Caco-2 (cell line): ENCODE measurements at regions not wholly inside any gene's neighbourhood (a gene's known extent, or its start where the extent isn't known, plus 50 kb on each side); places are given as distances from the start of the nearest gene placed in this dataset.

Experiments
- BruUV-seq: library from RNA; stranded (reverse); fragments of 400-500 nt; replicated peaks from 2 replicates; lab custom pipeline; 2021; lab: Mats Ljungman, UMichigan
- CTCF ChIA-PET: fragments of 300-600 bp; sonication (Branson Sonifier 250); formaldehyde crosslinking; loops from one replicate; lab custom pipeline; 2022; ENCODE audit warnings: antibody characterized with exemption; lab: Charles Lee
- POLR2A ChIA-PET: fragments of 300-600 bp; sonication (Branson Sonifier 250); formaldehyde crosslinking; loops from one replicate; lab custom pipeline; 2022; ENCODE audit warnings: antibody characterized with exemption; lab: Charles Lee
- DNase-seq, 2 experiments: peaks; one replicate each; pipeline versions ENCODE4 v3.0.0 to v3.0.0-alpha.2; 2020 to 2022
- H3K27me3 ChIP-seq: replicated peaks from 2 replicates; pipeline ENCODE4 v1.6.0; 2011; ENCODE audit warnings: low read length; ENCODE audit not compliant: control insufficient read depth, insufficient read depth
- H3K36me3 ChIP-seq: 2 replicates; pipeline ENCODE4 v1.5.1; 2011; ENCODE audit warnings: low read length; ENCODE audit not compliant: control insufficient read depth, insufficient read depth
- H3K4me1 ChIP-seq: fragments of 250-450 bp; sonication (Bioruptor Pico); 2 replicates; pipeline ENCODE4 v1.5.1; 2020; ENCODE audit warnings: mild to moderate bottlenecking
- H3K4me3 ChIP-seq: 2 replicates; pipeline ENCODE4 v1.5.1; 2011; ENCODE audit warnings: low read depth, mild to moderate bottlenecking, control low read depth, low read length
- H3K9me3 ChIP-seq: fragments of 250-450 bp; sonication (Bioruptor Pico); 2 replicates; pipeline ENCODE4 v1.5.1; 2020; ENCODE audit warnings: mild to moderate bottlenecking, moderate library complexity
- H3K27ac Mint-ChIP-seq: one replicate; pipeline ENCODE4 v1.8.0; 2022; ENCODE audit warnings: mixed read lengths; ENCODE audit not compliant: unreplicated experiment
- H3K27me3 Mint-ChIP-seq: one replicate; pipeline ENCODE4 v1.8.0; 2022; ENCODE audit warnings: mixed read lengths; ENCODE audit not compliant: insufficient read depth, unreplicated experiment
- H3K36me3 Mint-ChIP-seq: one replicate; pipeline ENCODE4 v1.8.0; 2022; ENCODE audit warnings: mild to moderate bottlenecking, mixed read lengths; ENCODE audit not compliant: insufficient read depth, unreplicated experiment
- H3K4me1 Mint-ChIP-seq: one replicate; pipeline ENCODE4 v1.8.0; 2022; ENCODE audit warnings: low read depth, mixed read lengths; ENCODE audit not compliant: unreplicated experiment
- H3K4me3 Mint-ChIP-seq: one replicate; pipeline ENCODE4 v1.8.0; 2022; ENCODE audit warnings: mild to moderate bottlenecking, moderate library complexity, mixed read lengths; ENCODE audit not compliant: unreplicated experiment
- H3K9me3 Mint-ChIP-seq: one replicate; pipeline ENCODE4 v1.8.0; 2022; ENCODE audit warnings: mixed read lengths; ENCODE audit not compliant: unreplicated experiment
- CTCF ChIP-seq, 2 experiments: fragments of 200-600 bp in 1 of 2; IDR thresholded peaks; 1 replicate in 1 of 2; 2 replicates in 1 of 2; pipeline versions ENCODE4 v1.5.1 to v1.8.0; 2011 to 2022; ENCODE audit warnings: antibody characterized with exemption in 1 of 2, control low read depth in 1 of 2, inconsistent platforms in 1 of 2, low read depth in 1 of 2, low read length in 1 of 2, mild to moderate bottlenecking in 1 of 2, moderate library complexity in 1 of 2; ENCODE audit not compliant: insufficient read depth in 1 of 2, severe bottlenecking in 1 of 2, unreplicated experiment in 1 of 2
- intact Hi-C: fragments of 100-400 bp; cut with micrococcal nuclease; formaldehyde crosslinking; loops from one replicate; pipeline ENCODE4 v1.10.0; 2022; ENCODE audit not compliant: unreplicated experiment

GRCh38 chr4:83850435-83850834 is 314.5 kb downstream of the GPAT3 start:
- H3K9me3 ChIP-seq = no peaks in the 10 kb centered on the region
- ChIA-PET CTCF (no interaction called here), POLR2A (no interaction called here)
- H3K4me1 ChIP-seq = peaks cover 37% of the 10 kb centered on the region
- no peak overlapping the region for H3K4me3 ChIP-seq
- Mint-ChIP-seq H3K27me3 (no peaks in the 10 kb centered on the region), H3K4me3 (no peak overlapping the region), H3K36me3 (no peaks in the 10 kb centered on the region), H3K9me3 (no peaks in the 10 kb centered on the region), H3K27ac (no peak overlapping the region), H3K4me1 (peaks cover 35% of the 10 kb centered on the region)
- no peak for DNase-seq
- no peaks in the 10 kb centered on the region for H3K36me3 ChIP-seq
- intact Hi-C loops = no loop called here
- TF ChIP-seq CTCF (IDR thresholded peaks at IDR 0.05; ENCODE audit: insufficient read depth in 1 of 2, low read depth in 1 of 2, low read length in 1 of 2, severe bottlenecking in 1 of 2, unreplicated experiment in 1 of 2) = no peak
- no TSS peak for BruUV-seq
- no peaks in the 10 kb centered on the region for H3K27me3 ChIP-seq

GRCh38 chr4:83846193-83846830 is 310.4 kb downstream of the GPAT3 start:
- Histone ChIP-seq H3K4me1 (peaks cover 12% of the 10 kb centered on the region), H3K27me3 (no peaks in the 10 kb centered on the region), H3K9me3 (no peaks in the 10 kb centered on the region), H3K4me3 (no peak overlapping the region), H3K36me3 (no peaks in the 10 kb centered on the region)
- peaks cover 7% of the 10 kb centered on the region for H3K4me1 Mint-ChIP-seq
- intact Hi-C loops = loop anchor here (1.0 kb wide), 1 partner anchor 75 kb away; no protein-coding TSS in a partner anchor
- peak in 1 of 2 experiments; percentile 13 for DNase-seq
- ChIA-PET POLR2A (no interaction called here), CTCF (no interaction called here)
- no peaks in the 10 kb centered on the region for H3K36me3 Mint-ChIP-seq
- TF ChIP-seq CTCF (IDR thresholded peaks at IDR 0.05; ENCODE audit: insufficient read depth in 1 of 2, low read depth in 1 of 2, low read length in 1 of 2, severe bottlenecking in 1 of 2, unreplicated experiment in 1 of 2) = no peak
- no peak overlapping the region for H3K27ac Mint-ChIP-seq
- no peaks in the 10 kb centered on the region for H3K27me3 Mint-ChIP-seq
- H3K9me3 Mint-ChIP-seq = no peaks in the 10 kb centered on the region
- H3K4me3 Mint-ChIP-seq = no peak overlapping the region
- no TSS peak for BruUV-seq

DNA sequence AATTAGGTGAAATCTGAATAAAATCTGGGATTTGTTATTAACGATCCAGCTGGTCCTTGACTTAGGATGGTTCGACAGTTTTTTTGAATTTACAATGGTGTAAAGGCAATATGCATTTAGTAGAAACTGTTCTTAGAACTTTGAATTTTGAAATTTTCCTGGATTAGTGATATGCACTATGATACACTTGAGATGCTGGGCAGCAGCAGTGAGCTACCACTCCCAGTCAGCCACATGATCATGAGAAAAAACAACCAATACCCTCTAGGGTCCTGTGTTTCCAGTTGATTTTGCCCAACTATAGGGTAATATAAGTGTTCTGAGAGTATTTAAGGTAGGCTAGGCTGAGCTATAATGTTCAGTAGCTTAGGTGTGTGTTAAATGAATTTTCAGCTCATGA is 303.7 kb downstream of the GPAT3 start:
- no peak overlapping the region for H3K4me3 ChIP-seq
- Mint-ChIP-seq H3K9me3 (no peaks in the 10 kb centered on the region), H3K4me1 (peaks cover 7% of the 10 kb centered on the region), H3K36me3 (no peaks in the 10 kb centered on the region), H3K27ac (no peak overlapping the region), H3K27me3 (peaks cover 3% of the 10 kb centered on the region), H3K4me3 (no peak overlapping the region)
- H3K9me3 ChIP-seq = no peaks in the 10 kb centered on the region
- intact Hi-C loops = no loop called here
- DNase-seq = no peak
- CTCF ChIA-PET = interaction anchor here (0.6 kb wide), 1 partner anchor 159 kb away, joined by 3 read pairs; no protein-coding TSS in a partner anchor
- POLR2A ChIA-PET = no interaction called here
- no peaks in the 10 kb centered on the region for H3K27me3 ChIP-seq
- H3K36me3 ChIP-seq = no peaks in the 10 kb centered on the region
- no peak for TF ChIP-seq CTCF (IDR thresholded peaks at IDR 0.05; ENCODE audit: insufficient read depth in 1 of 2, low read depth in 1 of 2, low read length in 1 of 2, severe bottlenecking in 1 of 2, unreplicated experiment in 1 of 2)
- no TSS peak for BruUV-seq
- peaks cover 6% of the 10 kb centered on the region; the same call in 1 of the 2 replicates for H3K4me1 ChIP-seq
